Astrocyte (in vitro differentiated cells and primary cell): ENCODE measurements at regions not wholly inside any gene's neighbourhood (a gene's known extent, or its start where the extent isn't known, plus 50 kb on each side); places are given as distances from the start of the nearest gene placed in this dataset.

Experiments
- CTCF ChIP-seq: IDR thresholded peaks from 2 replicates; pipeline ENCODE4 v1.5.1; 2011; ENCODE audit warnings: low read depth, mild to moderate bottlenecking, inconsistent platforms, low read length, moderate library complexity; ENCODE audit not compliant: insufficient read depth
- EZH2 ChIP-seq: IDR thresholded peaks from 2 replicates; pipeline ENCODE4 v1.6.1; 2012; ENCODE audit warnings: mild to moderate bottlenecking, low read length, inconsistent platforms; ENCODE audit not compliant: insufficient read depth

- TF ChIP-seq EZH2 (no peak), CTCF (no peak)
These were observed 717.5 kb downstream of the RERGL start for GRCh38 chr12:17372508-17372907.
